ENCODE measurements at regions not wholly inside any gene's neighbourhood (a gene's known extent, or its start where the extent isn't known, plus 50 kb on each side); places are given as distances from the start of the nearest gene placed in this dataset.

- TF ChIP-seq POLR2A (IDR thresholded peaks at IDR 0.05; ENCODE audit: low read length) (no peak), GATA1 (IDR thresholded peaks at IDR 0.05; ENCODE audit: low read depth, low read length) (no peak)
These were observed 77.4 kb upstream of the CST7 start for GRCh38 chr20:24871480-24872213.

Measured in erythroblast (primary cell).